ENCODE measurements at regions not wholly inside any gene's neighbourhood (a gene's known extent, or its start where the extent isn't known, plus 50 kb on each side); places are given as distances from the start of the nearest gene placed in this dataset.

DNA sequence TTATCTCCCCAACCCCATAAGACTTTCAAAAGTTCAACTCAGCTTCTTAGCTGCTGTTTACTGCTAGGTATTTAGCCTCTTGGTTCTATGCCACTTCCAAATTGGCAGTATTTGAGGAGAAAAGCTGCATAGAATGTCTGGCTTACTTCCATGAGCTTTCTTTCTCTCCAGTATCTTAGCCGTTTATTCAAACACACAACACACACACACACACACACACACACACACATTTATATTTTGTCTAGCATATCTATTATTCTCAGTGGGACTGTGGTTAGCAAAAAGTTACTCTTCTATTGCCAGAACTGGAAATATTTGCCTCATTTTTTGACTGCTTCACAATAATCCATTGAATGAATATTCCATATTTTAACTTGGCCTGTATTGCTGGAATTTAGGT lies 634.2 kb upstream of the IMPG1 start:
- Histone ChIP-seq H2AFZ (no peak overlapping the region), H3K9me2 (replicated peaks; ENCODE audit: insufficient read depth) (no peaks in the 10 kb centered on the region), H3K36me3 (replicated peaks; ENCODE audit: insufficient read depth, low read depth) (no peaks in the 10 kb centered on the region), H3K4me3 (no peak overlapping the region), H4K20me1 (ENCODE audit: insufficient read depth, poor library complexity, severe bottlenecking) (no peaks in the 10 kb centered on the region), H3K4me2 (no peak overlapping the region), H3K9me3 (ENCODE audit: low read depth) (no peaks in the 10 kb centered on the region), H3K4me1 (ENCODE audit: insufficient read depth) (peaks cover 4% of the 10 kb centered on the region), H3K27ac (no peak overlapping the region), H3K27me3 (no peaks in the 10 kb centered on the region), H3K79me2 (no peaks in the 10 kb centered on the region)
- DNase-seq (ENCODE audit: low spot score): no peak
- WGBS (ENCODE audit: low lambda C conversion rate, missing lambda C conversion rate): 48% methylated on average over 1 of the region's 1 CpG
- TF ChIP-seq, protein P1, sequence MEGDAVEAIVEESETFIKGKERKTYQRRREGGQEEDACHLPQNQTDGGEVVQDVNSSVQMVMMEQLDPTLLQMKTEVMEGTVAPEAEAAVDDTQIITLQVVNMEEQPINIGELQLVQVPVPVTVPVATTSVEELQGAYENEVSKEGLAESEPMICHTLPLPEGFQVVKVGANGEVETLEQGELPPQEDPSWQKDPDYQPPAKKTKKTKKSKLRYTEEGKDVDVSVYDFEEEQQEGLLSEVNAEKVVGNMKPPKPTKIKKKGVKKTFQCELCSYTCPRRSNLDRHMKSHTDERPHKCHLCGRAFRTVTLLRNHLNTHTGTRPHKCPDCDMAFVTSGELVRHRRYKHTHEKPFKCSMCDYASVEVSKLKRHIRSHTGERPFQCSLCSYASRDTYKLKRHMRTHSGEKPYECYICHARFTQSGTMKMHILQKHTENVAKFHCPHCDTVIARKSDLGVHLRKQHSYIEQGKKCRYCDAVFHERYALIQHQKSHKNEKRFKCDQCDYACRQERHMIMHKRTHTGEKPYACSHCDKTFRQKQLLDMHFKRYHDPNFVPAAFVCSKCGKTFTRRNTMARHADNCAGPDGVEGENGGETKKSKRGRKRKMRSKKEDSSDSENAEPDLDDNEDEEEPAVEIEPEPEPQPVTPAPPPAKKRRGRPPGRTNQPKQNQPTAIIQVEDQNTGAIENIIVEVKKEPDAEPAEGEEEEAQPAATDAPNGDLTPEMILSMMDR (IDR thresholded peaks at IDR 0.05; ENCODE audit: poor library complexity): no peak
- TF ChIP-seq EZH2phosphoT487 (IDR thresholded peaks at IDR 0.05; ENCODE audit: low read depth, severe bottlenecking, unreplicated experiment) (no peak), EZH2 (IDR thresholded peaks at IDR 0.05; ENCODE audit: borderline replicate concordance) (no peak)

DNA sequence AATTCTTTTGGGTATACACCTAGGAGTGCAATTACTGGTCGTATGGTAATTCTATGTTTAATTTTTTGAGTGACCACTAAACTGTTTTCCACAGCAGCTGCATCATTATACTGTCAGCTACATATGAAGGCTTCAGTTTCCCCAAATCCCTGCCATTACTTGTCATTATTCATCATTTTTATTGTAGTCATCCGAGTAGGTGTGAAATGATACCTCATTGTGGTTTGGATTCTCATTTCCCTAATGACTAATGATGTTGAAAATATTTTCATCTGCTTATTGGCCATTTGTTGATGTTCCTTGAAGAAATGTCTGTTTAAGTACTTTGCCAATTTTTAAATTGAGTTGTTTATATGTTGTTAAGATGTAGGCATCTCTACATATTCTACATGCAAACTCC lies 633.6 kb upstream of the IMPG1 start:
- Histone ChIP-seq H3K36me3 (replicated peaks; ENCODE audit: insufficient read depth, low read depth) (no peaks in the 10 kb centered on the region), H3K4me2 (no peak overlapping the region), H3K9me2 (replicated peaks; ENCODE audit: insufficient read depth) (no peaks in the 10 kb centered on the region), H3K27ac (no peak overlapping the region), H4K20me1 (ENCODE audit: insufficient read depth, poor library complexity, severe bottlenecking) (no peaks in the 10 kb centered on the region), H3K79me2 (no peaks in the 10 kb centered on the region), H3K27me3 (no peaks in the 10 kb centered on the region), H3K4me3 (no peak overlapping the region), H3K4me1 (ENCODE audit: insufficient read depth) (peaks cover 4% of the 10 kb centered on the region), H2AFZ (no peak overlapping the region), H3K9me3 (ENCODE audit: low read depth) (no peaks in the 10 kb centered on the region)
- DNase-seq (ENCODE audit: low spot score): no peak
- no peak for TF ChIP-seq EZH2 (IDR thresholded peaks at IDR 0.05; ENCODE audit: borderline replicate concordance)
- TF ChIP-seq EZH2phosphoT487 (IDR thresholded peaks at IDR 0.05; ENCODE audit: low read depth, severe bottlenecking, unreplicated experiment): no peak
- TF ChIP-seq, protein P1 (IDR thresholded peaks at IDR 0.05; ENCODE audit: poor library complexity): no peak
- 75% methylated on average over 2 of the region's 2 CpGs for WGBS (ENCODE audit: low lambda C conversion rate, missing lambda C conversion rate)

DNA sequence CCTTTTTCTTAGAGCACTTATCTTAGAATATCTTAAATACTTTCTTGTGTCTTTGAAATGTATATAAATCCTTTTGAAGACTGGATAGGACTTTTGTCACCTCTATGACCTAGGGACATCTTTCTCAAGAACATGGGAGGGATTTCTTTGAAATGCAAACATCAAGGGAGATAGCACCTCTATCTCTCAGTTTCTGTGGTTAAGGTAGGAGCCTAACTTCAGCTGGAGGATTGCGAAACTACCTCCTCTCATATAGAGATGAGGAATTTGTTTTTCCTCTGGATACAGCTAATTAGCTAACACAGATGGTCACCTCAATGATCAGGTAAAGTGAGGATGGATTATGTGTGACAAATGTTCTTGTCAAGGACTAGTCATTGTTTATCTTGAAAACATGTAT lies 631.3 kb upstream of the IMPG1 start:
- TF ChIP-seq EZH2 (IDR thresholded peaks at IDR 0.05; ENCODE audit: borderline replicate concordance): no peak
- TF ChIP-seq, protein P1 (IDR thresholded peaks at IDR 0.05; ENCODE audit: poor library complexity): no peak
- TF ChIP-seq EZH2phosphoT487 (IDR thresholded peaks at IDR 0.05; ENCODE audit: low read depth, severe bottlenecking, unreplicated experiment): no peak
- Histone ChIP-seq H3K9me3 (ENCODE audit: low read depth) (no peaks in the 10 kb centered on the region), H3K4me2 (no peak overlapping the region)

DNA sequence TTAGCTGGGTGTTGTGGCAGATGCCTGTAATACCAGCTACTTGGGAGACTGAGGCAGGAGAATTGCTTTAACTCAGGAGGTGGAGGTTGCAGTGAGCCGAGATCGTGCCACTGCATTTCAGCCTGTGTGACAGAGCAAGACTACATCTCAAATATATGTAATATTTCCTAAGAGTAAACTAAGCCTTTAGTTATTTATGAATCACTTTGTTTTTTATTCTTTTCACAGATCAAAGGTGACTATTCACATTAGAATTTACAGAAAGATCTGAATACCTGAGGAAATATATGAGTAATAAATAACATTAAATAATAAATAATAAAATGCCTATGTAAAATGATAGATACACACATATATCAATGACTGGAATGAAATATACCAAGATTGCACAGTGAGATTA lies 630.8 kb upstream of the IMPG1 start:
- H3K79me2 ChIP-seq: no peaks in the 10 kb centered on the region
- H3K9me2 ChIP-seq (replicated peaks; ENCODE audit: insufficient read depth): no peaks in the 10 kb centered on the region
- no peak overlapping the region for H3K4me3 ChIP-seq
- H3K36me3 ChIP-seq (replicated peaks; ENCODE audit: insufficient read depth, low read depth): no peaks in the 10 kb centered on the region
- TF ChIP-seq EZH2 (IDR thresholded peaks at IDR 0.05; ENCODE audit: borderline replicate concordance) (no peak), EZH2phosphoT487 (IDR thresholded peaks at IDR 0.05; ENCODE audit: low read depth, severe bottlenecking, unreplicated experiment) (no peak)
- TF ChIP-seq, protein P1 (IDR thresholded peaks at IDR 0.05; ENCODE audit: poor library complexity): no peak
- H3K27ac ChIP-seq: no peak overlapping the region
- H4K20me1 ChIP-seq (ENCODE audit: insufficient read depth, poor library complexity, severe bottlenecking): no peaks in the 10 kb centered on the region
- no peak for DNase-seq (ENCODE audit: low spot score)
- no peak overlapping the region for H3K4me2 ChIP-seq
- H3K4me1 ChIP-seq (ENCODE audit: insufficient read depth): peaks cover 4% of the 10 kb centered on the region
- WGBS (ENCODE audit: low lambda C conversion rate, missing lambda C conversion rate): 94% methylated on average over 2 of the region's 2 CpGs
- no peaks in the 10 kb centered on the region for H3K27me3 ChIP-seq
- no peaks in the 10 kb centered on the region for H3K9me3 ChIP-seq (ENCODE audit: low read depth)
- H2AFZ ChIP-seq: no peak overlapping the region

More for the DNA sequence above, 631.3 kb upstream of the IMPG1 start:
- Histone ChIP-seq H3K4me1 (ENCODE audit: insufficient read depth) (peaks cover 4% of the 10 kb centered on the region), H3K79me2 (no peaks in the 10 kb centered on the region), H3K9me2 (replicated peaks; ENCODE audit: insufficient read depth) (no peaks in the 10 kb centered on the region), H2AFZ (no peak overlapping the region), H3K27me3 (no peaks in the 10 kb centered on the region), H3K36me3 (replicated peaks; ENCODE audit: insufficient read depth, low read depth) (no peaks in the 10 kb centered on the region), H3K4me3 (no peak overlapping the region), H4K20me1 (ENCODE audit: insufficient read depth, poor library complexity, severe bottlenecking) (no peaks in the 10 kb centered on the region), H3K27ac (no peak overlapping the region)
- WGBS (ENCODE audit: low lambda C conversion rate, missing lambda C conversion rate): 76% methylated on average over 1 of the region's 1 CpG
- DNase-seq (ENCODE audit: low spot score): no peak

Data from hepatocyte (in vitro differentiated cells).